ENCODE measurements at regions not wholly inside any gene's neighbourhood (a gene's known extent, or its start where the extent isn't known, plus 50 kb on each side); places are given as distances from the start of the nearest gene placed in this dataset.

- TF ChIP-seq CTCF (IDR thresholded peaks at IDR 0.05) (no peak), POLR2A (IDR thresholded peaks at IDR 0.05) (no peak), EP300 (IDR thresholded peaks at IDR 0.05) (no peak)
These were observed 53.5 kb upstream of the UNC5B start for GRCh38 chr10:71158902-71159301.

All from ovary (tissue), 3 donors.